ENCODE measurements at regions not wholly inside any gene's neighbourhood (a gene's known extent, or its start where the extent isn't known, plus 50 kb on each side); places are given as distances from the start of the nearest gene placed in this dataset.

- no peak for TF ChIP-seq CTCF (optimal IDR thresholded peaks at IDR 0.05 in 1 of 3, IDR thresholded peaks at IDR 0.05 in 1 of 3, conservative IDR thresholded peaks at IDR 0.05 in 1 of 3; ENCODE audit: extremely low read depth in 1 of 3, insufficient read depth in 2 of 3, low read length in 3 of 3)
- no peak for TF ChIP-seq EZH2 (IDR thresholded peaks at IDR 0.05; ENCODE audit: low read length)
Measured at GRCh38 chr2:115942800-115943199, 1500.4 kb downstream of the DPP10 start.
